H9 (cell line): ENCODE measurements at regions not wholly inside any gene's neighbourhood (a gene's known extent, or its start where the extent isn't known, plus 50 kb on each side); places are given as distances from the start of the nearest gene placed in this dataset.

Experiments used
- DNase-seq: peaks from one replicate; pipeline ENCODE4 v3.0.0-alpha.2; 2017
- H2AFZ ChIP-seq: one replicate; pipeline ENCODE4 v1.6.1; 2013; ENCODE audit warnings: mild to moderate bottlenecking, low read length, control low read depth, moderate library complexity
- H2AK5ac ChIP-seq: 2 replicates; pipeline ENCODE4 v1.6.1; 2013; ENCODE audit warnings: low read length, control low read depth, mixed read lengths; ENCODE audit not compliant: insufficient read length
- H2BK120ac ChIP-seq: one replicate; pipeline ENCODE4 v1.6.1; 2013; ENCODE audit warnings: low read depth, mild to moderate bottlenecking, low read length, control low read depth, inconsistent platforms; ENCODE audit not compliant: poor library complexity, severe bottlenecking
- H2BK12ac ChIP-seq: 2 replicates; pipeline ENCODE4 v1.6.1; 2013; ENCODE audit warnings: low read length, control low read depth, mixed read lengths, low read depth; ENCODE audit not compliant: insufficient read length
- H2BK15ac ChIP-seq: 2 replicates; pipeline ENCODE4 v1.6.1; 2013; ENCODE audit warnings: low read depth, low read length, control low read depth
- H2BK20ac ChIP-seq: one replicate; pipeline ENCODE4 v1.6.1; 2013; ENCODE audit warnings: low read depth, mild to moderate bottlenecking, low read length, control low read depth, inconsistent platforms; ENCODE audit not compliant: poor library complexity, severe bottlenecking
- H2BK5ac ChIP-seq: 2 replicates; pipeline ENCODE4 v1.6.1; 2013; ENCODE audit warnings: low read length, control low read depth, mixed read lengths; ENCODE audit not compliant: insufficient read length
- H3K14ac ChIP-seq: 2 replicates; pipeline ENCODE4 v1.6.1; 2013; ENCODE audit warnings: low read length, control low read depth; ENCODE audit not compliant: insufficient read depth
- H3K18ac ChIP-seq: 2 replicates; pipeline ENCODE4 v1.6.1; 2013; ENCODE audit warnings: low read depth, mild to moderate bottlenecking, mixed read lengths, low read length, control low read depth; ENCODE audit not compliant: insufficient read length
- H3K23ac ChIP-seq: 2 replicates; pipeline ENCODE4 v1.6.1; 2013; ENCODE audit warnings: low read length, control low read depth, mixed read lengths, low read depth; ENCODE audit not compliant: insufficient read length
- H3K23me2 ChIP-seq: 2 replicates; pipeline ENCODE4 v1.6.1; 2013; ENCODE audit warnings: low read depth, mild to moderate bottlenecking, mixed read lengths, low read length, control low read depth; ENCODE audit not compliant: insufficient read length, poor library complexity, severe bottlenecking
- H3K27ac ChIP-seq: 2 replicates; pipeline ENCODE4 v1.5.1; 2013; ENCODE audit warnings: low read length, control low read depth, mixed read lengths, low read depth; ENCODE audit not compliant: insufficient read length
- H3K27me3 ChIP-seq: 2 replicates; pipeline ENCODE4 v1.6.1; 2013; ENCODE audit warnings: low read length, control low read depth, inconsistent platforms; ENCODE audit not compliant: insufficient read depth
- H3K4ac ChIP-seq: 2 replicates; pipeline ENCODE4 v1.6.1; 2013; ENCODE audit warnings: low read depth, mild to moderate bottlenecking, control low read depth, inconsistent platforms, low read length, moderate library complexity
- H3K4me1 ChIP-seq: 2 replicates; pipeline ENCODE4 v1.6.1; 2013; ENCODE audit warnings: low read length, control low read depth, inconsistent platforms; ENCODE audit not compliant: insufficient read depth
- H3K4me2 ChIP-seq: 2 replicates; pipeline ENCODE4 v1.6.1; 2013; ENCODE audit warnings: low read length, control low read depth, mixed read lengths; ENCODE audit not compliant: insufficient read length, insufficient read depth
- H3K56ac ChIP-seq: 2 replicates; pipeline ENCODE4 v1.6.1; 2013; ENCODE audit warnings: low read depth, mild to moderate bottlenecking, mixed read lengths, low read length, control low read depth; ENCODE audit not compliant: insufficient read length
- H3K79me1 ChIP-seq: 2 replicates; pipeline ENCODE4 v1.6.1; 2013; ENCODE audit warnings: low read depth, mild to moderate bottlenecking, moderate library complexity, low read length, control low read depth, inconsistent platforms; ENCODE audit not compliant: insufficient read depth, poor library complexity, severe bottlenecking
- H3K79me2 ChIP-seq: 2 replicates; pipeline ENCODE4 v1.6.1; 2013; ENCODE audit warnings: low read length, control low read depth, inconsistent platforms; ENCODE audit not compliant: insufficient read depth
- H3K9ac ChIP-seq: 2 replicates; pipeline ENCODE4 v1.6.1; 2013; ENCODE audit warnings: low read length, control low read depth, mixed read lengths; ENCODE audit not compliant: insufficient read length; ENCODE audit errors: extremely low read depth
- H3K9me3 ChIP-seq: one replicate; pipeline ENCODE4 v1.6.1; 2013; ENCODE audit warnings: low read depth, low read length, inconsistent platforms; ENCODE audit not compliant: control insufficient read depth
- H3T11ph ChIP-seq: one replicate; pipeline ENCODE4 v1.6.1; 2013; ENCODE audit warnings: mild to moderate bottlenecking, low read length, control low read depth, inconsistent platforms
- H4K20me1 ChIP-seq: one replicate; pipeline ENCODE4 v1.6.1; 2013; ENCODE audit not compliant: control insufficient read depth, insufficient read length, insufficient read depth
- H4K5ac ChIP-seq: 2 replicates; pipeline ENCODE4 v1.6.1; 2013; ENCODE audit warnings: low read depth, mild to moderate bottlenecking, mixed read lengths, low read length, control low read depth; ENCODE audit not compliant: insufficient read length
- H4K8ac ChIP-seq: replicated peaks from 2 replicates; pipeline ENCODE4 v1.6.1; 2013; ENCODE audit warnings: low read length, control low read depth, mixed read lengths, low read depth; ENCODE audit not compliant: insufficient read length
- H4K91ac ChIP-seq: 2 replicates; pipeline ENCODE4 v1.6.1; 2013; ENCODE audit warnings: low read depth, mild to moderate bottlenecking, moderate library complexity, mixed read lengths, low read length, control low read depth; ENCODE audit not compliant: insufficient read length
- H3K27ac Mint-ChIP-seq, 3 experiments: 2 replicates in 2 of 3; 3 replicates in 1 of 3; pipeline ENCODE4 v1.8.0; 2020 to 2021; ENCODE audit warnings: mixed read lengths in 3 of 3, mild to moderate bottlenecking in 1 of 3, moderate library complexity in 1 of 3
- H3K27me3 Mint-ChIP-seq: 2 replicates; pipeline ENCODE4 v1.8.0; 2021; ENCODE audit warnings: low read depth, mild to moderate bottlenecking, moderate library complexity, mixed read lengths
- H3K36me3 Mint-ChIP-seq, 3 experiments: 2 replicates in 2 of 3; 3 replicates in 1 of 3; pipeline ENCODE4 v1.8.0; 2020 to 2021; ENCODE audit warnings: low read depth in 3 of 3, mixed read lengths in 3 of 3; ENCODE audit not compliant: insufficient read depth in 1 of 3
- H3K4me1 Mint-ChIP-seq, 2 experiments: 2 replicates each; pipeline ENCODE4 v1.8.0; 2020; ENCODE audit warnings: mixed read lengths in 2 of 2
- H3K4me3 Mint-ChIP-seq, 2 experiments: 2 replicates in 1 of 2; 3 replicates in 1 of 2; pipeline ENCODE4 v1.8.0; 2020 to 2021; ENCODE audit warnings: mild to moderate bottlenecking in 2 of 2, mixed read lengths in 2 of 2, moderate library complexity in 1 of 2
- H3K9me3 Mint-ChIP-seq, 2 experiments: 2 replicates in 1 of 2; 3 replicates in 1 of 2; pipeline ENCODE4 v1.8.0; 2020; ENCODE audit warnings: mild to moderate bottlenecking in 2 of 2, mixed read lengths in 2 of 2, moderate library complexity in 1 of 2
- WGBS: extraction: QIAGEN DNeasy Blood & Tissue Kit; methylation state at CpG from one replicate; pipeline ENCODE4 v1.1.7; 2013; ENCODE audit warnings: missing lambda C conversion rate, low lambda C conversion rate, mixed read lengths; ENCODE audit not compliant: insufficient read length; ENCODE audit errors: extremely low coverage; 5-methylcytosine and 5-hydroxymethylcytosine counted together
- TF ChIP-seq, protein P1 (sequence below): fragments of 200-600 bp; sonication (generic); conservative IDR thresholded peaks from 3 replicates; pipeline ENCODE4 v1.8.0; 2021; ENCODE audit warnings: antibody characterized with exemption, mild to moderate bottlenecking

DNA sequence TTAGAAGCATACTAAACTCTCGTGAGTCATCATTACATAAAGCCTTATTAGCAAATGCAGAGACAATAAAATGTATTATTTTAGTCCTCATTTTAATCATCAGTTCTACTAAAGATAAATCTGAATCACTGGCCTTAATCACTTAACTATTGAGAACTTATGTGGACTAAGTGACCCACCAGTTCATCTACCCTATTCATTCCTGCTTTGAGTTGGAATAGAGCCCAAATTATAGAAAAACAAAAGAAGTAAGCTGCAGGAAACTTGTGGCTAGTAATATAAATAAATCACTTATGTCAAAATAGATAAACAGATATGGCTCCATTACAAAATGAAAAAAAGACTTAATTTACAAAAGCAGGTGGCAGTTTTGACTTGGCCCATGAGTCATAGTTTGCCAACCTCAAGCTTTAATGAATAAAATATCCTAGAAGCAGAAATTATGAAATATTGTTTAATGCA, 851.8 kb upstream of the CRIM1 start:
- H3K4me2 ChIP-seq: no peak overlapping the region
- no peaks in the 10 kb centered on the region for H3K23me2 ChIP-seq
- no CpG with 5 or more reads among the region's 1 CpG for WGBS
- H3K36me3 Mint-ChIP-seq: peaks cover 2 to 5% (median 5%) of the 10 kb centered on the region in 3 experiments; a peak in 2 of 7 replicates
- DNase-seq: no peak
- no peaks in the 10 kb centered on the region for H3K79me2 ChIP-seq
- no peaks in the 10 kb centered on the region for H3K27me3 ChIP-seq
- no peak overlapping the region for H2BK12ac ChIP-seq
- H3K27me3 Mint-ChIP-seq: no peaks in the 10 kb centered on the region
- H3K18ac ChIP-seq: no peak overlapping the region
- H3K9me3 ChIP-seq: no peaks in the 10 kb centered on the region
- no peak overlapping the region for H2AK5ac ChIP-seq
- H3K56ac ChIP-seq: no peak overlapping the region
- no peaks in the 10 kb centered on the region for H4K20me1 ChIP-seq
- H2AFZ ChIP-seq: no peak overlapping the region
- H3K23ac ChIP-seq: no peak overlapping the region
- peaks cover 0 to 2% of the 10 kb centered on the region in 2 experiments; a peak in 2 of 5 replicates for H3K9me3 Mint-ChIP-seq
- H3K79me1 ChIP-seq: no peaks in the 10 kb centered on the region
- H2BK20ac ChIP-seq: no peak overlapping the region
- H2BK15ac ChIP-seq: no peak overlapping the region
- H3K4me1 ChIP-seq: no peaks in the 10 kb centered on the region; the same call in 1 of the 2 replicates
- no peak overlapping the region for H3K27ac ChIP-seq
- no peak overlapping the region for H4K5ac ChIP-seq
- no peak overlapping the region for H3T11ph ChIP-seq
- H4K8ac ChIP-seq: no peak overlapping the region
- H3K9ac ChIP-seq: no peak overlapping the region
- H2BK120ac ChIP-seq: no peak overlapping the region
- H2BK5ac ChIP-seq: no peak overlapping the region
- H3K27ac Mint-ChIP-seq: no peak overlapping the region
- H3K4ac ChIP-seq: no peak overlapping the region
- H3K4me1 Mint-ChIP-seq: no peaks in the 10 kb centered on the region; a peak in 1 of 4 replicates
- no peak overlapping the region for H3K4me3 Mint-ChIP-seq
- TF ChIP-seq, protein P1, sequence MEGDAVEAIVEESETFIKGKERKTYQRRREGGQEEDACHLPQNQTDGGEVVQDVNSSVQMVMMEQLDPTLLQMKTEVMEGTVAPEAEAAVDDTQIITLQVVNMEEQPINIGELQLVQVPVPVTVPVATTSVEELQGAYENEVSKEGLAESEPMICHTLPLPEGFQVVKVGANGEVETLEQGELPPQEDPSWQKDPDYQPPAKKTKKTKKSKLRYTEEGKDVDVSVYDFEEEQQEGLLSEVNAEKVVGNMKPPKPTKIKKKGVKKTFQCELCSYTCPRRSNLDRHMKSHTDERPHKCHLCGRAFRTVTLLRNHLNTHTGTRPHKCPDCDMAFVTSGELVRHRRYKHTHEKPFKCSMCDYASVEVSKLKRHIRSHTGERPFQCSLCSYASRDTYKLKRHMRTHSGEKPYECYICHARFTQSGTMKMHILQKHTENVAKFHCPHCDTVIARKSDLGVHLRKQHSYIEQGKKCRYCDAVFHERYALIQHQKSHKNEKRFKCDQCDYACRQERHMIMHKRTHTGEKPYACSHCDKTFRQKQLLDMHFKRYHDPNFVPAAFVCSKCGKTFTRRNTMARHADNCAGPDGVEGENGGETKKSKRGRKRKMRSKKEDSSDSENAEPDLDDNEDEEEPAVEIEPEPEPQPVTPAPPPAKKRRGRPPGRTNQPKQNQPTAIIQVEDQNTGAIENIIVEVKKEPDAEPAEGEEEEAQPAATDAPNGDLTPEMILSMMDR: no peak
- H3K14ac ChIP-seq: no peak overlapping the region
- no peak overlapping the region for H4K91ac ChIP-seq
